ENCODE measurements at regions not wholly inside any gene's neighbourhood (a gene's known extent, or its start where the extent isn't known, plus 50 kb on each side); places are given as distances from the start of the nearest gene placed in this dataset.

GRCh38 chr5:155406815-155407214, 393.3 kb downstream of the KIF4B start:
- H3K4me3 ChIP-seq (ENCODE audit: low read length in 3 of 3): no peak overlapping the region

DNA sequence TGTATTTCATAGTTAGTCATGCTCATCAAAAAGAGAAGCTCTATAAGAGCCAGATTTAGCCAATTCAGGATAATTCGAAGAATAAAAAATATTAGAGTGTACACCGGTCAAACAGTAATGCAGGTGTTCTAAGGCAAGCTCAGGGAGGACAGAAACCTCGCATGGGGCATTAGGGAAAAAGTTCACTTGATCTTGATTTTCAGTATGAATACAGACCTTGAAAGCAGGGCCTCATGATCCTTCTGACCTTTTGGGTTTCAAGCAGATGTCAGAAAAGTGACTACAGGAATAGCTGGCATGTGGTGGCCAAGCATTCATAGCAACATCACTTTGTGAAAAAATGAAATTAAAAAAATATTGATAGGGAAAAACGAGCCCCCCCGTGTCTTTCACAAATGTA, 394.9 kb downstream of the KIF4B start:
- Histone ChIP-seq H3K27ac (ENCODE audit: low read depth, low read length) (no peak overlapping the region), H3K9me3 (ENCODE audit: control insufficient read depth in 3 of 3, low read length in 3 of 3) (no peaks in the 10 kb centered on the region), H3K4me1 (ENCODE audit: control insufficient read depth in 3 of 3, insufficient read depth in 3 of 3, low read length in 3 of 3) (no peaks in the 10 kb centered on the region), H3K27me3 (ENCODE audit: control insufficient read depth in 3 of 3, insufficient read depth in 3 of 3, low read length in 3 of 3) (no peaks in the 10 kb centered on the region), H3K36me3 (ENCODE audit: control insufficient read depth in 3 of 3, insufficient read depth in 3 of 3, low read length in 3 of 3) (no peaks in the 10 kb centered on the region), H3K4me3 (ENCODE audit: low read length in 3 of 3) (no peak overlapping the region), H3K9ac (ENCODE audit: low read depth in 1 of 3, low read length in 3 of 3) (no peak overlapping the region)

More at GRCh38 chr5:155406815-155407214, 393.3 kb downstream of the KIF4B start:
- Histone ChIP-seq H3K9ac (ENCODE audit: low read depth in 1 of 3, low read length in 3 of 3) (no peak overlapping the region), H3K27ac (ENCODE audit: low read depth, low read length) (no peak overlapping the region), H3K4me1 (ENCODE audit: control insufficient read depth in 3 of 3, insufficient read depth in 3 of 3, low read length in 3 of 3) (no peaks in the 10 kb centered on the region), H3K36me3 (ENCODE audit: control insufficient read depth in 3 of 3, insufficient read depth in 3 of 3, low read length in 3 of 3) (no peaks in the 10 kb centered on the region), H3K27me3 (ENCODE audit: control insufficient read depth in 3 of 3, insufficient read depth in 3 of 3, low read length in 3 of 3) (no peaks in the 10 kb centered on the region), H3K9me3 (ENCODE audit: control insufficient read depth in 3 of 3, low read length in 3 of 3) (no peaks in the 10 kb centered on the region)

DNA sequence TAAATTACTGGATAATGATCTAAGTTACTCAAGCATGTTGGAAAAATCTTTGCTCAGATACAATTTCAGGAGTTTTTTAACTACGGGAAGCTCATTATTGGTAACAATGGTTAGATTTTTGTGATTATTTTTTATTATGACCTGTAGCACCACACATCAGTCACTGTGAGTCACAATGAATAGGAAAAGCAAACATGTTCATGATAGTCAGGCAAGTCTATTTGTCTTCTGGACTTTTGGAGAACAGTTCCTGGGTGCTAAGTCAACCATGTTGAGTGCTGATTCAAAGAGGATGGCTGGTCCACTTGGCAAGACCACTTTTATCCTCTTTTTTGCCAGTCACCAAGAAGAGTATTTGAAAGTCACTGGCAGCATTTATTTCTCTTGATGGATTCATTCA, 403.2 kb downstream of the KIF4B start:
- Histone ChIP-seq H3K9ac (ENCODE audit: low read depth in 1 of 3, low read length in 3 of 3) (no peak overlapping the region), H3K4me3 (ENCODE audit: low read length in 3 of 3) (no peak overlapping the region), H3K9me3 (ENCODE audit: control insufficient read depth in 3 of 3, low read length in 3 of 3) (no peaks in the 10 kb centered on the region), H3K27me3 (ENCODE audit: control insufficient read depth in 3 of 3, insufficient read depth in 3 of 3, low read length in 3 of 3) (no peaks in the 10 kb centered on the region), H3K27ac (ENCODE audit: low read depth, low read length) (no peak overlapping the region), H3K4me1 (ENCODE audit: control insufficient read depth in 3 of 3, insufficient read depth in 3 of 3, low read length in 3 of 3) (no peaks in the 10 kb centered on the region), H3K36me3 (ENCODE audit: control insufficient read depth in 3 of 3, insufficient read depth in 3 of 3, low read length in 3 of 3) (no peaks in the 10 kb centered on the region)

GRCh38 chr5:155418960-155419579, 405.5 kb downstream of the KIF4B start:
- Histone ChIP-seq H3K9ac (ENCODE audit: low read depth in 1 of 3, low read length in 3 of 3) (no peak overlapping the region), H3K4me1 (ENCODE audit: control insufficient read depth in 3 of 3, insufficient read depth in 3 of 3, low read length in 3 of 3) (no peaks in the 10 kb centered on the region), H3K36me3 (ENCODE audit: control insufficient read depth in 3 of 3, insufficient read depth in 3 of 3, low read length in 3 of 3) (no peaks in the 10 kb centered on the region), H3K4me3 (ENCODE audit: low read length in 3 of 3) (no peak overlapping the region), H3K9me3 (ENCODE audit: control insufficient read depth in 3 of 3, low read length in 3 of 3) (no peaks in the 10 kb centered on the region), H3K27me3 (ENCODE audit: control insufficient read depth in 3 of 3, insufficient read depth in 3 of 3, low read length in 3 of 3) (no peaks in the 10 kb centered on the region), H3K27ac (ENCODE audit: low read depth, low read length) (no peak overlapping the region)

- Histone ChIP-seq H3K4me1 (ENCODE audit: control insufficient read depth in 3 of 3, insufficient read depth in 3 of 3, low read length in 3 of 3) (no peaks in the 10 kb centered on the region), H3K27ac (ENCODE audit: low read depth, low read length) (no peak overlapping the region), H3K9ac (ENCODE audit: low read depth in 1 of 3, low read length in 3 of 3) (no peak overlapping the region), H3K9me3 (ENCODE audit: control insufficient read depth in 3 of 3, low read length in 3 of 3) (no peaks in the 10 kb centered on the region), H3K27me3 (ENCODE audit: control insufficient read depth in 3 of 3, insufficient read depth in 3 of 3, low read length in 3 of 3) (no peaks in the 10 kb centered on the region), H3K4me3 (ENCODE audit: low read length in 3 of 3) (no peak overlapping the region), H3K36me3 (ENCODE audit: control insufficient read depth in 3 of 3, insufficient read depth in 3 of 3, low read length in 3 of 3) (no peaks in the 10 kb centered on the region)
These were observed 416.6 kb downstream of the KIF4B start for GRCh38 chr5:155430192-155430591.

DNA sequence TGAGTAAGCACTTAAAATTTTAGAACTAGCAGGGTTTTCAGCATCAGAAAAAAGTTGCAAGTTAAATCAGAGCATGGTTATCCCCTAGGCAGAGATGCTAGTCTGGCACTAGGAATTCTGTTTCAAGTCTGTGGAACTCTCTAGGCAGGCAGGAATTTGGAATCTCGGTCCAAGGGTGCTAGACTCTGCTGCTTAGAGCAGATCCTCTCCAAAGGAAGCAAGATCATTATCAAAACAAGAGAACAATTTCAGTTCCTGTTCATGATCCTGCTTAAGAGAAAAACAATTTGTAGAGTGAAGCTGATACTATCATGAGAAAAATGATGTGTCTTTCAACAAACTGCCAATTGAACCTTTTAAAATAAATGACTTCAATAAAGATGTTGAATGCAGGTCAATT, 420.7 kb downstream of the KIF4B start:
- Histone ChIP-seq H3K36me3 (ENCODE audit: control insufficient read depth in 3 of 3, insufficient read depth in 3 of 3, low read length in 3 of 3) (no peaks in the 10 kb centered on the region), H3K4me1 (ENCODE audit: control insufficient read depth in 3 of 3, insufficient read depth in 3 of 3, low read length in 3 of 3) (no peaks in the 10 kb centered on the region), H3K9ac (ENCODE audit: low read depth in 1 of 3, low read length in 3 of 3) (no peak overlapping the region), H3K27ac (ENCODE audit: low read depth, low read length) (no peak overlapping the region), H3K27me3 (ENCODE audit: control insufficient read depth in 3 of 3, insufficient read depth in 3 of 3, low read length in 3 of 3) (no peaks in the 10 kb centered on the region), H3K4me3 (ENCODE audit: low read length in 3 of 3) (no peak overlapping the region), H3K9me3 (ENCODE audit: control insufficient read depth in 3 of 3, low read length in 3 of 3) (no peaks in the 10 kb centered on the region)

DNA sequence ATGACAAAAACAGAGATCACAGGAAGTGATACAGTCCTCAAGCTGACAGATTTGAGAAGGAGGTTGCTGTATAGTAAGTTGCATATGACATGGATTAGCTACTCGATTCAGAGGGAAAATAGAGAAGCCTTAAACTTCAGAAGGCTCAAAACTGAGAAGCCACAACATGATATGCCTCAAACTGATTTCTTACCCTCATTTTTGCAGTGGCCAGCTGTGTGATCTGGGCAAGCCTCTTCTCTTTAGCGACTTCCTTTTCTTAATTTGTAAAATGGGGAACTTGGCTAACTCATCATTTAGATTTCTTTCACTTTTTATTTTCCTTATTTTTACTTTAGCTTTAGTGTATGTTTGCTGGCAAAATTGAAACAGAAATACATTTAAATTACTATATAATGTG, 421.1 kb downstream of the KIF4B start:
- Histone ChIP-seq H3K27ac (ENCODE audit: low read depth, low read length) (no peak overlapping the region), H3K36me3 (ENCODE audit: control insufficient read depth in 3 of 3, insufficient read depth in 3 of 3, low read length in 3 of 3) (no peaks in the 10 kb centered on the region), H3K4me1 (ENCODE audit: control insufficient read depth in 3 of 3, insufficient read depth in 3 of 3, low read length in 3 of 3) (no peaks in the 10 kb centered on the region), H3K9me3 (ENCODE audit: control insufficient read depth in 3 of 3, low read length in 3 of 3) (no peaks in the 10 kb centered on the region), H3K4me3 (ENCODE audit: low read length in 3 of 3) (no peak overlapping the region), H3K9ac (ENCODE audit: low read depth in 1 of 3, low read length in 3 of 3) (no peak overlapping the region), H3K27me3 (ENCODE audit: control insufficient read depth in 3 of 3, insufficient read depth in 3 of 3, low read length in 3 of 3) (no peaks in the 10 kb centered on the region)

DNA sequence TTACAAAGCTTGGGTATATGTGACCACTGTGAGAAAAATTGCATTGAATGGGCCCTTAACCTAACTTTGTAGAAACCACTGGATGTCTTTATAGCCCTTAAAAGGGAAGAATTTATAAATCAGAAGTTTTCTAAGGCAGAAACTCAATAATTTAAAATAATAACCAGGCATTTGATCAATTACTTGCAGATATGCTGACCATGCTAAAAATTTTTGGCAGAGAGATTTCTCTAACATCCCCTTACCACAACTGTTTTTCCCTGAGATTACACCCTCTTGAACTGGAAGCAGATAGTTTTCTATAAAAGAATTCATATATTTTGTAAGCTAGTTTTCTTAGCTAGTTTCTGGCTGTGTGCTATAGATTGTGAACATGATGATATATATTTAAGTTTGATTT, 428.3 kb downstream of the KIF4B start:
- Histone ChIP-seq H3K36me3 (ENCODE audit: control insufficient read depth in 3 of 3, insufficient read depth in 3 of 3, low read length in 3 of 3) (no peaks in the 10 kb centered on the region), H3K9ac (ENCODE audit: low read depth in 1 of 3, low read length in 3 of 3) (no peak overlapping the region), H3K4me3 (ENCODE audit: low read length in 3 of 3) (no peak overlapping the region), H3K27ac (ENCODE audit: low read depth, low read length) (no peak overlapping the region), H3K9me3 (ENCODE audit: control insufficient read depth in 3 of 3, low read length in 3 of 3) (no peaks in the 10 kb centered on the region), H3K27me3 (ENCODE audit: control insufficient read depth in 3 of 3, insufficient read depth in 3 of 3, low read length in 3 of 3) (no peaks in the 10 kb centered on the region), H3K4me1 (ENCODE audit: control insufficient read depth in 3 of 3, insufficient read depth in 3 of 3, low read length in 3 of 3) (no peaks in the 10 kb centered on the region)

GRCh38 chr5:155451106-155451505, 437.6 kb downstream of the KIF4B start:
- H3K36me3 ChIP-seq (ENCODE audit: control insufficient read depth in 3 of 3, insufficient read depth in 3 of 3, low read length in 3 of 3): no peaks in the 10 kb centered on the region
- H3K4me1 ChIP-seq (ENCODE audit: control insufficient read depth in 3 of 3, insufficient read depth in 3 of 3, low read length in 3 of 3): no peaks in the 10 kb centered on the region
- no peak overlapping the region for H3K9ac ChIP-seq (ENCODE audit: low read depth in 1 of 3, low read length in 3 of 3)
- no peak overlapping the region for H3K27ac ChIP-seq (ENCODE audit: low read depth, low read length)
- H3K4me3 ChIP-seq (ENCODE audit: low read length in 3 of 3): no peak overlapping the region
- peaks cover 0 to 4% (median 0%) of the 10 kb centered on the region in 3 donors for H3K9me3 ChIP-seq (ENCODE audit: control insufficient read depth in 3 of 3, low read length in 3 of 3)
- no peaks in the 10 kb centered on the region for H3K27me3 ChIP-seq (ENCODE audit: control insufficient read depth in 3 of 3, insufficient read depth in 3 of 3, low read length in 3 of 3)

- Histone ChIP-seq H3K4me1 (ENCODE audit: control insufficient read depth in 3 of 3, insufficient read depth in 3 of 3, low read length in 3 of 3) (no peaks in the 10 kb centered on the region), H3K4me3 (ENCODE audit: low read length in 3 of 3) (no peak overlapping the region), H3K9me3 (ENCODE audit: control insufficient read depth in 3 of 3, low read length in 3 of 3) (no peaks in the 10 kb centered on the region), H3K9ac (ENCODE audit: low read depth in 1 of 3, low read length in 3 of 3) (no peak overlapping the region), H3K36me3 (ENCODE audit: control insufficient read depth in 3 of 3, insufficient read depth in 3 of 3, low read length in 3 of 3) (no peaks in the 10 kb centered on the region), H3K27me3 (ENCODE audit: control insufficient read depth in 3 of 3, insufficient read depth in 3 of 3, low read length in 3 of 3) (no peaks in the 10 kb centered on the region), H3K27ac (ENCODE audit: low read depth, low read length) (no peak overlapping the region)
These were observed 442.4 kb downstream of the KIF4B start for GRCh38 chr5:155455791-155456514.

Measured in skeletal muscle tissue (tissue), 3 donors.